Activated effector memory CD4-positive, alpha-beta T cell treated with anti-CD3 and anti-CD28 coated beads, Interleukin-2, amount 50 U/mL, for 16 hours (primary cell): ENCODE measurements at regions not wholly inside any gene's neighbourhood (a gene's known extent, or its start where the extent isn't known, plus 50 kb on each side); places are given as distances from the start of the nearest gene placed in this dataset.

Experiments
- DNase-seq: peaks from one replicate; pipeline ENCODE4 v3.0.0-alpha.2; 2020

DNA sequence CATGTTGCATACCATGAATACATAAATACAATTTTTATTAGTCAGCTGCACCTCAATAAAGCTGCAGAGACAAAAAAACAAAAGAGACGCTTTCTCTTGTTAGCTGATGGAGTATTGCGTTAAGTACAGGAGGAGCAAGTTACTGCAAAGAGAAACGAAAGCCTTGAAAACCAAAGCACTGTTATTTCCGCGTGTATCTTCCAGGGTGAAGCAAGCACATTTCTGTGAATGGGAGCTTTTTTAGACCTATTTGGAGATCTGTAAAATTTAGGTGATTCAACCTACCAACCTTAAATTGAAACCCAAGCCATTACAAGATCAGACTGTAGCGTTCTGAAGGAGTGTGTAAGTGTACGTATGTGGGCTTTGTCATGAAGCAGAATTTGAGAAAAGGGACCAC, 390.4 kb downstream of the SOX9 start:
- no peak for DNase-seq

DNA sequence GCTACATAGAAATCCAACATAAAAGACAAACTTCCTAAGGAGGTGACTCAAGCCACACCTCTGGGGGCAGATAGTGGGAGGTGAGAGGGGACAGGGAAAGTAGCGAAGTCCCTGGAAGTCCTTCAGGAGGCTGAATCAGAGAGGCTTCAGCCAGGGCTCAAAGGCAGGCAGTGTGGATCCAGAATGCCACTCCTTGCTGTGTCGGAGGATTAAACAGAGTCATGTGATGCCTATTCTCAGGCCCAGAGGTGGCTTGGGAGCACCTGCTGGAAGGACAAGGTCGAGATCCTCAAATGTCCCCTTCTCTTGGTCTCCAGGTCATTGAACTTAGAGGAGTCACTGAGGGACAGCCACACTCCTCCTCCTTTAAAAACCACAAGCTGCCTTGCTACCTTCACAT, 391.1 kb downstream of the SOX9 start:
- no peak for DNase-seq

DNA sequence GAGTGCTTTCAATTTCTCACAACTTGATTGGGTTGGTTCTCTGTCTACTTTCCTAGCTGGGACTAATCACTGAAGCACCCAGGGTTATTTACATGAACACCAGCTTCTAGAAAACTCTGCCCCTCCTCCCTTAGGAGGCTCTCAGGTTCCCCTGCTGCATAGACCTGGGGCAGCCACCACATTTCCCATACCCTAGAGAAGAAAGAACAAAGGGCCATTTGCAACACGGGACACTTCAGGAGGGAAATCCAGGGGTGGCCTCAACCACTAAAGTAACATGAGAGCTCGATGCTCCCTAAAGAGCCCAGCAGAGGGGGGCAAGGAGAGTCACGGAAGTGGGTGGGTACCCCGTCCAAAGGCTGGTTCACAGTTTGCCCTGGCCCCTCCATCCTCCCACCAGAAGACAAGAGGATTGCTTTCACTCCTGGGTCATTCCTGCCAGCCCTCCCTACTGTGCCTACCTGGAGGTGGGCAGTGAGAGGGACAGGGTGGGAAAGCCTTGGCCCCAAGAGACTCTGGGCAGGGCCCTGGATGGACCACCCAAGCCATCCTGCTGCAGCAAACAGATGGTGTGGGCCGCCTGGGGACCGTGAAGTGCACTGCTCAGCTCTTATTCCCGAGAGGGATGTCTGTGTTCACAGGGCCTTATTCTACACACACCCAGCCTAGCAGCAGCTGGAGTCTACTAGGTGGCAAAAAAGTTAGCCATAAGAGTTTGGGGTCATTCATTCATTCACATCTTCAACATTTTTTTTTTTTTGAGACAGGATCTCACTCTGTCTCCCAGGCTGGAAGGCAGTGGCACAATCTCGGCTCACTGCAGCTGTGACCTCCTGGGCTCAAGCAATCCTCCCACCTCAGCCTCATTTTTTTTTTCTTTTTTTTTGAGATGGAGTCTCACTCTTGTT, 392.1 kb downstream of the SOX9 start:
- DNase-seq, result no peak

DNA sequence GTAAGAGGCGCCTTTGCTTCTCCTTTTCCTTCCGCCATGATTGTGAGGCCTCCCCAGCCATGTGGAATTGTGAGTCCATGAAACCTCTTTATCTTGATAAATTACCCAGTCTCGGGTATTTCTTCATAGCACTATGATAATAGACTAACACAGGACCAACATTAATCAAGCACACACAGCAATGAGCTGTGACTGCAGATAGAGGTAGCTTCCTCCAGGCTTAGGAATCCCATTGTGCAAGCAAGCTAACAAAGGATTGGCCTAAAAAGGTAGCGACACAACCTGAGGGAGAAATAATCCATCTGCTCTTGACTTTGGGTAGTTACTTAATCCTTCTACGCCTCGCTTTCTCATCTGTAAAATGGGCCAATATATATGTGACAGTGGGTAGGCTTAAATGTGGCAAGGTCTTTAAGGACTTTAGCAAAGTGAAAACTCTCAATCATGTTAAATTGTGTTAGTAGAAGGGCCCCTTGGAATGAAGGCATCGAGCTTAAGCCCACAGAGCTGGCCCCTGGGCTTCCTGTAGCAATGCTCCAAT, 393.6 kb downstream of the SOX9 start:
- no peak for DNase-seq

DNA sequence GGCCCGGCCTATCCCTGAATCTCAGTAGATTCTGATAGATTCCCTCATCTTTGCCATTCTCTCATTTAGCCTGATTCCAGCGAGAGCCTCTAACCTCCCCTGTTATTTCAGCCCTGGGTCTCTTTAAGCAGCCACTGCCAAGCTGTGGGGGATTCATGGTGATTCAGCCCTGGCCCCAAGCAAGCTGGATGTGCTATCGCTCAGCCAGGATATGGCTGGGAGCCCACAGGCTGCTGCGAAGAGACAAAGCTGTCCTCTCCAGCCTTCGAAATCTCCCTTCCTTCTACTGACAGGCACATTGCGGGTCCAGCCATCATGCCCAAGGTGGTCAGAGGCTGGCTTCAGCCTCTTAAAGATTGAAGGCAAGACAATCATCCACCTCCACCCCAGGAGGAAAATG, 394.1 kb downstream of the SOX9 start:
- no peak for DNase-seq

DNA sequence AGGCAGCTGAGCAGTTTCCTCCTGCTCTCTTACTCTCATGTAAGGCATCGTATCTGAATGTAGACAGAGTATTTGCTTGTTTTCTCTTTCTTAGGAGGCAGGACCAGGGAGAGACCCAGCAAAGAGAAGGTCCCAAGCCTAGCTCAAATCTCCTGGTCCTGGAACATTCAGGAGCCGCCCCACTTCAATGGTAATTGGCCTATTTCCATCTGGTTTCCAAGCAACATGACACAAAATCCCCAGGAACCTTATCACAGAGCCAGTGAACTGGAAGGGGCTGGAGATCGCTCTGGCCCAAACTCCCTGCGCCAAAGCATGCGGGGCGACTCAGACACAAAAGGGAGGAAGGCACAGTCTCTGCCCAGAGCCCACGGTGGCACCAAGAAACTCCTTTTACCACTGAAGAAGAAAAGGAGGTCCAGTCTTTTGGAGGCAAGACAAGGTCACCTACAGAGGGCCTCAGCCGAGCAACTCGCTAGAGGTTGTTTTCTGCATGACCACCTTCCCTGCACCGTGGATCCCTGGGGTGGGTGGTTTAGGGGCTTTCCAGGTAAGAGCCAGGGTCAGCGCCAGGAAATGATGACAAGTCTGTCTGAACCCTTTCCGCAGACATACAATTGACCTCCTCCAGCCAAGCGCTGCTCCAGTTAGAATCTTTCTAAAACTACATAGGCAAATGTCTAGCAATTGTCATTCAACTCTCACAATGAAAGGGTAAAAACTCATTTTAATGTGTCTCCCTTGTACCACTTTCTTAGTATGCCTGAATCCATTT, 394.7 kb downstream of the SOX9 start:
- no peak for DNase-seq

DNA sequence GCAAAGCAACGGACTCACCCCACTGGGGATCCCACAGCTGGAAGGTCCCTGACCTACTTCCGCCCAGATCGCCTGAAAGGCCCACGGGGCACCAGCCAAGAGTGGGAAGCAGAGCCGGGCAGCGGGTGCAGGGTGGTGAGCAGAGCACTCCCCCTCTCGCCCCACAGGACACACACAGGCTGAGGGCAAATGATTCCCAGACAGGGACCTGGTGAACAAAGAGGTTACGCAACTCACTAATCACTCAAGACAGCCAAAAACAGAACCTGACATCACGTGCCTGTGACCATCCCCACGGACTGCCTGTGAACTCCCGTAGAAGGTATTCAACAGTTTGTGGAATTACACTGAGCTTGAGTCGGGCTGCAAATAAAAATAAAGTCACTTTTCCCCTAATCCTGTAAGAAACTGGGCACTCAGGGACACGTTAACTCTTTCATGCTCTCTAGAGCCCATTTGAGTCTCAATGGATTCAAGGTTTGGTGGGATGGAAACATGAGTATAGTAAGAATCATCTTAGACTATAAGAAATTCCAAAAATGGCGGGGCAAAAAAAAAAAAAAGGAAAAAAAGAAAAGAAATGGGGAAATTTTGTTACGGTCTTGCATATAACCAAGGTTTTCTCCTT, 396.1 kb downstream of the SOX9 start:
- DNase-seq, result no peak

DNA sequence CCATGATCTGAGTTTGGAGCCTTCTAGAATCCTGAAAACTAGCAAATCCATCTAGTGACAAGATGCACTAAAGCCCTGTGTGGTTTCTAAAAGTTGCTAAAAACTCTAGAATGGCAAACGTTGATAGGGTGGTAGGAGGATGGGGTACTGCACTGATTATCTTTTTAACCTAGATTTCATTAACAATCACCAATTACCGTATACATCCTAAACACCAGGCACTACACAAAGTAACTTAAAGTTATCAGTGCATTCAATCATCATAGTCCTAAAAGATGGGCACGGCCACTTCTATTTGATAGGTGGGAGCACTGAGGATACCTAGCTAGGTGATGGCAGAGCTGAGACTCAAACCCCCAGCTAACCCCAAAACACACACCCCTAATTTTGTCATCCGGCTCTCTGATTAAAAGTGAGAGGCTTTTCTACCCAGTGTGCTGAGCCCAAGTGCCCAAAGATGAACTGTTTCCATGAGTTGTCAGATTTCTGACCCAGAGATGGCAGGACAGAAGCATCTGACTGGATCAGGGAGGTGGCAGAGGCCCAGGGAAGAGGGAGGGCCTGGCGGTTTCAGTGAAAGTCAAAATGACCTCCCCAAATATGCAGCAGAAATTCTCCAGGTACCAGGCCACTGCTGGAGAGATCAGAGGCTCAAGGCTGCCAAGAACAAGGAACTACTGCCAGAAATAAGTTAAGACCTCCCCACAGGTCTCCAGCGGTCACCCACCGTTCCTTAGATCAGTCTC, 396.8 kb downstream of the SOX9 start:
- DNase-seq, result no peak

DNA sequence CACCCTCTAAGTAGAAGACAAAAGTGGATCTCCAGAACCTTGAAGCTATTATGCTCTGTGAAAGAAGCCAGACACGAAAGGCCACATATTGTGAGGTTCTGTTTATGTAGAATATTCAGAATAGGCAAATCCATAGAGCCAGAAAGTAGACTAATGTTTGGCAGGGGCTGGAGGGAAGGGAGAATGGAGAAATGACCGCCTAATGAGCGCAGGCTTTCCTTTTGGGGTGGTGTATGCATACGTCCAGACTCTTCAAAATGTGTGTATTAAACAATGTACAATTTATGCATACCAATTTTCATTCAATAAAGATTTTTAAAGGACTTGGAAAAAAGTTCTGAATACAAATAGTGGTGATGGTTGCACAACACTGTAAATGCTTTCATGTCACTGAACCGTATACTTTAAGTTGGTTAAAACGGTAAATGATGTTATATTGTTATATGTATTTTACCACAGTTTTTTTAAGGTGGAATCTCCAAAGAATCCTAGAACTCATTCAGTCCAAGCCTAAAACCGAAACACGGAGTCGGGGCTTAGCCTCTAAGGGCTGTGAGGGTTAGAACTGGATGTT, 397.4 kb downstream of the SOX9 start:
- DNase-seq, result no peak

DNA sequence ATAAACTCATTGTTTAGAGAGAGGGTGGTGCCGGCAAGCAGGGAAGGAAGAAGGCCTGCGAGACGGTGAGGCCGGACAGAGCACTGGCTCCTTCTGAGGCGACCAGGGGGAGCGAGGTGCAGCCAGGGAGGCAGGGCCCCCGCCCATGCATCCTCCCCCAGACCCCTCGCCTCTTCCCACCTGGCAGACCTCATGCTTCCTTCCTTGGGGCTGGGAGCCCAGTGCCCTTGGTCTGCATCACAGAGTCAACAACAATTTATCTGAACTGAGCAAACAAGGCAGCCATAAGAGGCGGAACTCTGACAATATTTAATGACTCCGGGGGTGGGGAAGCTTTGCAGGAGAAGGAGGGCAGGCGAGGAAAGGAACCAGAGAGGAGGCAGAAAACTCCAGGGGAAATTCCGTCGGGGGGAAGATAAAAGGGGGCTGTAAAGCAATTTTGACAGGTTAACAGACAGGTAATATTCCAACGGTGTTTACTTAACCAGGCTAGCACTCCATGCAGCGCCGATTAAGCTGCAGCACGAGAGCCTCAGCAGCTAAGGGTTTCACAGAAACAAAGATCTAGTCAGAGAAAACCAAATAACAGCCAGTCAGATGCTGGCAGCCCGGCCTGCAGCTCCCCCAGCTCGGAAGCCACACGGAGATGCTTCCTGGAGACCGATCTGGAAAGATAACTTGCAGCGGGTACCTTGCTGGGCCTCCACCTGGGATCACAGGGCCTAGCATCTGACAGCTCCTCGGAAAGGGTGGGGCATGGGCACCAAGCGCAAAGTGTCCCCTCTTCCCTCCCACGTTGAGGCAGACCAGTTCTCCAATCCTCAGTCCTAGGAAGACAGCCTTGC, 398.2 kb downstream of the SOX9 start:
- DNase-seq, result no peak

DNA sequence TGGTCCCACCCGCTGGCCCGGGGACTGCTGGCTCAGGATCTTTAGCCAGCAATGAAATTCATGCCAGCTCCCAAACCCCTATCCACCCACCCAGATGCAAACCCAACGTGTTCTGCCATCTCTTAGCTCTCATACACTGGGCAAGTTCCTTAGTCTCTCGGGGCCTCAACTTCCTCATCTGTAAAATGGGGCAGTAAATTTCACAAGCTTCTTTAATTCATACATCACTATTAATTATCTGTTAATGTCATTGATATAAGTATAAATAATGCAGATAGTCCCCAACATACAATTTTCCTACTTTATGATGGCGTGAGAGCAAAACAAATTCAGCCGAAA, 398.7 kb downstream of the SOX9 start:
- no peak for DNase-seq

DNA sequence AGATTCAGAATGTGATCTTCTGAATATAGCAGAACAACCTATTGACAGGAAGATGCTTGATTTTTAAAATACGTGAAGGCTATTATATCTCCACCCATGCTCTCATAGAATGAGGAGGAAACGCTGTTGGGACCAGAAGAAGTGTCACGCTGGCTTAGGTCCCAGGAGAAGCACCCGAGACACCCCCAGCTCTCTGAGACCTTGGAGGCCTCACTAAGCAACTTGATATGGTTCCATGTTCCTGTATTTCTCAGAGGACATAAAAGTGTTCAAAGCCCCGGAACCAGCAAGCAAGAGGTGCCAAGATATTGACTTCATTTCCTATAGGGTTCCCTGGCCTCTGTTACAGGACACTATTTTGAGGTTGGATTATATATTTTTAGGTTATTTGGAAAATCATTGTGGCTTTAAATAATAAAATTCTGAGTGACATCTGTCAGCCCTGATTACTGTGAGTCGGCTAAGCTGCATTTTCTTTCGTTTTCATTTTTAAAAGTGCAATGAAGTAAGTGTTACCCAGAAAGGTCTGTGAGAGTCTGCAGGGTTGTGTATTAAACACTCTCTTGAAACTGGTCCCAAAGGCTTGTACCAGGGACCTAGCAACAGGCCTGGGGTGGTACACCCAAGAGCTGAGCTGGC, 400.0 kb downstream of the SOX9 start:
- DNase-seq, result no peak

DNA sequence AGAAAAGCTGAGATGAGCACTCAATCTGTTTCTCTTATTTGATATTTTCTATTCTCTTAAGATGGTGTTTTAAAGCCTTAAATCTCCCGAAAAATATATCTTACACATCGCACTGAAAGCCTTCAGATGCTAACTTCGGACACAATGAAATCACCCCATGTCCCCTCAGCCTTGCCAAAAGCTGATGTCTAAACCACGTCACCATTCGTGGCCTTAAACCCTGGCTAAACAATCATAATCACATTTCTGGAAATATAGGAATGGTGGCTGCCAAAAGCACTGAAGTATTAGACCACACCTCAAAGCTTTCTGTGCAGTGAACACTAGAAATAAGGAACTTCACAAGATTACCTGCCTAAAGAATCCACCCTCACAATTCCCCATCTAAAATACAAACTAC, 402.7 kb downstream of the SOX9 start:
- no peak for DNase-seq

DNA sequence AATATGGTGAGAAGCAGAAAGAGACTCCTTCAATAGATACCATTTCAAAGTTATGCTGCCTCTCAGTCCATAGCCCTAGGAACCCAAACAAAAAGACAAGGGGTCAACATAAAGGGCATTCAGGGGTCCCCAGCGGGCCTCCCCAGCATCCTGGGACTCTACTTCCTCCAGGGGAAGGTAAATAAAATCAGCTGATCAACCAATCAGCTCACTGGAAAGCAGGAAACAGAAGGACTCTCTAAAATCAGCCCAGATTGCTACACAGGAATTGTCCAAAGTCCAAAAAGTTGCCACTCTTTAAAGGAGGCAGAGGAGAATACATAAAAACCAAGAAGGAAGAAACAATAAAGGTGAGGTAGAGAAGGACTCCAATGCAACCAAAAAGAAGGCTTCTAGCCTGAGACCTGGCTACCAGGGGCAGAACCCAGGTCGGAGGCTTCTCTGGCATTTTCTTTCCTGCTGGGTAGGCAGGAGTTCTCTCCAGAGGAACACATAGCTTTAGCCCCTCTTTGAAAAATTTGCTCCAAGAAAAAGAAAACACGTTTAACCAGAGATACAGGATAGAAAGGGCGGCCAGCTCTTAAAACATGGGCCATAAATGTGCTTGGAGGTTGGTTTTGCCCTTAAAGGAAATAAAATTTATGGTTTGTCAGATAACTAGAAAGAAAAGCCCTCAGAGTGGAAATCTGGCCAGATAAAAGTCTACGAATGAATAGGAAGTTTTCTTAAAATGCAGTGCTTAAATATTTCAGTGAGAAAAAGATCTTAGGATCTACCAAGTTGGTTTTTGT, 404.6 kb downstream of the SOX9 start:
- DNase-seq, result no peak

DNA sequence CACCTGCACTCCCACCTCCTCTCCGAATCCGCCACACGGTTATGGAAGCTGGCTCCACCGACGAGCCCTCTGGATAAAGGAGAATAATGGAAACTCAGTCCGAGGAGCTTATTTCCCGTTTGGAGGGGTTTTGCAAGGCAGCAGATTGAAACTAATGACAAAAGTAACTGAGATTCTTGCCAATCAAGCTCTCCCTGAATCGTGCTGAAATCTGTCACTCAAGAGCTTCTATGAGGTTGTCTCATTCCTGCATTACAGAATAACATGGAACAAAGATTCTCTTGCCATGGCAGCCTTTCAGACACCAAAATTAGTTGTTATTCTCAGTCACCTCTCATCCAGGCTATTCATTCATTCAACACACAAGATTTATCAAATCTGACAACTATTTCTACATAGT, 405.9 kb downstream of the SOX9 start:
- no peak for DNase-seq

DNA sequence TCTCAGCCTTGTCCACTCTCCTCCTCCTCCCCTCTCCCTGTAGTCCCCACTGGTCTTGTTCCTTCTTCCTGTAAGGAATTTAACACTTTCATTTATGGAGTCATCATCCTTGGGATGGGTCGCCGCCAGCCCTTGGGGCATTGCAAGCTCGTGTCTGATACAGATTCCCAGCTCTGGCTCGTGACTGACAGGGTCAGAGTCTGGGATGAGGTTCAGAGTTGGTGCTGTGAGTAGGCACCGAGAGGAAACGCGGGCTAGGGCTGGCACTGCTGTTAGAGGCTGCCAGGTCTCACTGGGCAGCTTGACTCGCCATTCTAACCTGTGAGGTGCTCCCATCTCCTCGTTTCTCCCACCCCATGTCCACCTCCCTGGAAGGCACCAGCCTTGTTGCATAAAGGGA, 407.0 kb downstream of the SOX9 start:
- no peak for DNase-seq

DNA sequence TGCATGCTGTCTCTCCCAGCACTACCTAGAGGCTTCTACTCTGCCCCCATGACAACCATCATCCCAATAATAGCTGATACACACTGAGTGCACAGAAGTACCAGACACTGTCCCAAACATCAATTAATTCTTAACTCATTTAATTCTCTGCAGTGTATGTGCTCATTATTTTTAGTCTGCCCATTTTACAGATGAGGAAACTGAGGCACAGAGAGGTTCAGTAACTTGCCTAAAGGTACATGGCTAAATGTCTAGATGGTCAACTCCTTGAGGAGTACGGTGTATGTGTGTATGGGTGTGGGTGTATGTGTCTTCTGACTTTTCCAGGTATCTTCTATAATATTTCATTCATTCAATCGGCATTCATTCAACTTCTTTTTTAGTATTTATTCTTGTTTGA, 407.9 kb downstream of the SOX9 start:
- no peak for DNase-seq

DNA sequence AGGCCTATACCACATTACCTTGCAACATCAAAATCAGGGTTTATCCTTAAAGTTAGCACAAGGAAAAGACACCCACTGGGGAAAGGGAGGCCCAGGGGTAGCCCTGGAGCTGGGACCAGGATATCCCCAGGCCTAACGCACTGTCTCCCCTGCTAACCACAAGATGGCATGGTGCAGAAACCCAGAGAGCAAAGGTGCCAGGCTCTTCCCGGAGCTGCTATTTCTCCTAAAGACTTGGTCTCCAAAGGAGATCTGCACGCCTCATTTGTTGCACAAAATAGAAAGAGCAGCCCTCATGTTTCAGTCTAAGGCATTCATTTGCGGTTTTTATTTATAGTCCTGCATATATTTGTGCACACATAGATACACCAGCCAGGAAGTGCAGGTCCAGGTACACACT, 408.6 kb downstream of the SOX9 start:
- no peak for DNase-seq

DNA sequence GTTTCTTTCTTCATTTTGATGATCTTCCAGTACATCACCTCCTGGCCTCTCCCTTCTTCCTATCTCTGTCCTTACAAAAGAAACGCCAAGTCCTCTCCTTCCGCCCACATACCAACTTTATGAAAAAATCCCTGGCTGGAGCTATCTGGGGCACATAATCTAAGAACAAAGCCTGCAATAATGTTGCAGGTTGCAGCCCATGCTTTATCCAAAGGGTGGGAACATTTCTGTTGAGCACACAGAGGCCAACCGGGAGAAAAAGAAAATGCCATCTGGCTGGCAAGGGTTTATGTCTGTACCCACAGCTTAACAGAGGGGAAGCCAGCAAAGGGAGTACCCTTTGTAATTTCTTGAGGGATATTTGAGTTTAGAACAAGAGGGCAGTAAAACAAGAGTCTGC, 409.6 kb downstream of the SOX9 start:
- DNase-seq, result no peak

DNA sequence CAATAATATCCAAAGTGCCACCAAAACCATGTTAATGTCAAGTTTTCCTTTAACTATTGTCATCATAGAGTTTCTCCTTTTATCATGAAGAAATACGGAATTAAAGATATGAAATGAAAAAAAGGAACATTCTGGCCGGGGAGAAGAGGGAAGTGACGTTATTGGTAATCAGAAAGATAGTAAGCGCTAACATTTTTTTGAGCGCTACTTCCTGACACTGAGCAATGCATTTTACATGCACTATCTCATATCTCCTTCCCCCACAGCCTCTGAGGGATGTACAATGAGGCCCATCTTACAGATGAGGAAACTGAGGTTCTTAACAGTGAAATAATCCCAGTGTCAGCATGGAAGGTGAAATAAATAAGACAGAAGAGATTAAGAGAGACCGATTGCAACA, 410.9 kb downstream of the SOX9 start:
- no peak for DNase-seq
